A673 (cell line): ENCODE measurements at regions not wholly inside any gene's neighbourhood (a gene's known extent, or its start where the extent isn't known, plus 50 kb on each side); places are given as distances from the start of the nearest gene placed in this dataset.

Experiments
- BruUV-seq: library from RNA; stranded (reverse); fragments of 400-500 nt; replicated peaks from 2 replicates; lab custom pipeline; 2021; lab: Mats Ljungman, UMichigan
- CTCF ChIA-PET: fragments of 300-600 bp; sonication (Branson Sonifier 250); formaldehyde crosslinking; loops from one replicate; lab custom pipeline; 2022; ENCODE audit warnings: antibody characterized with exemption; lab: Charles Lee
- POLR2A ChIA-PET: fragments of 300-600 bp; sonication (Branson Sonifier 250); formaldehyde crosslinking; loops from one replicate; lab custom pipeline; 2022; ENCODE audit warnings: antibody characterized with exemption; ENCODE audit not compliant: low non-redundant PET; lab: Charles Lee
- DNase-seq: peaks from one replicate; pipeline ENCODE4 v3.0.0-alpha.2; 2015; ENCODE audit warnings: low spot score
- H3K27ac ChIP-seq: fragments of 200-600 bp; sonication (generic); 2 replicates; pipeline ENCODE4 v1.5.1; 2016; ENCODE audit warnings: mixed run types, low read depth, mild to moderate bottlenecking, mixed read lengths, antibody characterized with exemption, low read length; ENCODE audit not compliant: poor library complexity, severe bottlenecking
- H3K27me3 ChIP-seq: fragments of 200-600 bp; sonication (generic); replicated peaks from 2 replicates; pipeline ENCODE4 v1.6.1; 2017; ENCODE audit warnings: mixed run types, low read depth, mild to moderate bottlenecking, mixed read lengths, antibody characterized with exemption, low read length; ENCODE audit not compliant: insufficient read depth, poor library complexity
- H3K36me3 ChIP-seq: fragments of 200-600 bp; sonication (generic); 2 replicates; pipeline ENCODE4 v1.6.1; 2016; ENCODE audit warnings: mixed run types, mild to moderate bottlenecking, mixed read lengths, antibody characterized with exemption, low read length; ENCODE audit not compliant: insufficient read depth, poor library complexity, severe bottlenecking
- H3K4me1 ChIP-seq: fragments of 200-600 bp; sonication (generic); 2 replicates; pipeline ENCODE4 v1.6.1; 2017; ENCODE audit warnings: mixed run types, mild to moderate bottlenecking, mixed read lengths, antibody characterized with exemption, low read length; ENCODE audit not compliant: insufficient read depth, poor library complexity, severe bottlenecking
- H3K4me3 ChIP-seq: fragments of 200-600 bp; sonication (generic); 2 replicates; pipeline ENCODE4 v1.5.1; 2016; ENCODE audit warnings: low read depth, mixed run types, mild to moderate bottlenecking, mixed read lengths, low read length; ENCODE audit not compliant: poor library complexity, severe bottlenecking
- H3K9me3 ChIP-seq: fragments of 200-600 bp; sonication (generic); 2 replicates; pipeline ENCODE4 v1.6.1; 2016; ENCODE audit warnings: mixed run types, low read depth, mild to moderate bottlenecking, mixed read lengths, antibody characterized with exemption, low read length; ENCODE audit not compliant: poor library complexity, severe bottlenecking
- EZH2 ChIP-seq: fragments of 200-600 bp; sonication (generic); IDR thresholded peaks from 2 replicates; pipeline ENCODE4 v1.6.1; 2017; ENCODE audit warnings: borderline replicate concordance, low read depth, mild to moderate bottlenecking, mixed read lengths, antibody characterized with exemption, low read length; ENCODE audit not compliant: poor library complexity, severe bottlenecking
- intact Hi-C: fragments of 100-400 bp; cut with micrococcal nuclease; formaldehyde crosslinking; loops from one replicate; pipeline ENCODE4 v1.10.0; 2022; ENCODE audit not compliant: unreplicated experiment
- TF ChIP-seq, protein P1 (sequence below): fragments of 300-800, 200-600 bp; sonication (generic); conservative IDR thresholded peaks from 2 replicates; pipeline ENCODE4 v1.5.1; 2017; ENCODE audit warnings: low read depth, mild to moderate bottlenecking, antibody characterized with exemption, low read length, moderate library complexity, mixed read lengths

DNA sequence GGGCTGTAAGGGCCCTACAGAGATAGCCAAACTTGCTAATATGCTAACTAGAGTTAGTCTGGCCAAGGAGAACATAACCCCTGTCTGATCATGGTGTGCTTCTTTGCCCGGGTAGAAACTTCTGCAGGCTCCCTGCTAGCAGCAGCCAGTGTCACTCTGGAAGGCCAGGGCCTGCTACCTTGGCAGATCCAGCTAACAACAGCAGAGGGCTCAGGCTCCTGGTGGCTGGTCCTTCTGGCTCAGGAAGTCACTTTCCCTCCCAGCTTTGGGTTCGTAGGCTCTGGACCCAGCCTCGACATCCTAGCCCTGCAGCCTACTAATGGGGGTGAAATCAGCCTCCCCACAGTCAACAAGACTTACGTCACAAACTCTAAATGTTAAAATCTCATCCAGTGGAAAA is 373.7 kb upstream of the RGMA start:
- DNase-seq: no peak
- TF ChIP-seq, protein P1, sequence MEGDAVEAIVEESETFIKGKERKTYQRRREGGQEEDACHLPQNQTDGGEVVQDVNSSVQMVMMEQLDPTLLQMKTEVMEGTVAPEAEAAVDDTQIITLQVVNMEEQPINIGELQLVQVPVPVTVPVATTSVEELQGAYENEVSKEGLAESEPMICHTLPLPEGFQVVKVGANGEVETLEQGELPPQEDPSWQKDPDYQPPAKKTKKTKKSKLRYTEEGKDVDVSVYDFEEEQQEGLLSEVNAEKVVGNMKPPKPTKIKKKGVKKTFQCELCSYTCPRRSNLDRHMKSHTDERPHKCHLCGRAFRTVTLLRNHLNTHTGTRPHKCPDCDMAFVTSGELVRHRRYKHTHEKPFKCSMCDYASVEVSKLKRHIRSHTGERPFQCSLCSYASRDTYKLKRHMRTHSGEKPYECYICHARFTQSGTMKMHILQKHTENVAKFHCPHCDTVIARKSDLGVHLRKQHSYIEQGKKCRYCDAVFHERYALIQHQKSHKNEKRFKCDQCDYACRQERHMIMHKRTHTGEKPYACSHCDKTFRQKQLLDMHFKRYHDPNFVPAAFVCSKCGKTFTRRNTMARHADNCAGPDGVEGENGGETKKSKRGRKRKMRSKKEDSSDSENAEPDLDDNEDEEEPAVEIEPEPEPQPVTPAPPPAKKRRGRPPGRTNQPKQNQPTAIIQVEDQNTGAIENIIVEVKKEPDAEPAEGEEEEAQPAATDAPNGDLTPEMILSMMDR: no peak
- TF ChIP-seq EZH2: no peak
- H3K9me3 ChIP-seq: no peaks in the 10 kb centered on the region
- H3K4me1 ChIP-seq: no peaks in the 10 kb centered on the region
- ChIA-PET CTCF (no interaction called here), POLR2A (no interaction called here)
- no peaks in the 10 kb centered on the region for H3K27me3 ChIP-seq
- no peak overlapping the region for H3K4me3 ChIP-seq
- intact Hi-C loops: no loop called here
- H3K36me3 ChIP-seq: no peaks in the 10 kb centered on the region
- H3K27ac ChIP-seq: no peak overlapping the region
- no TSS peak for BruUV-seq

DNA sequence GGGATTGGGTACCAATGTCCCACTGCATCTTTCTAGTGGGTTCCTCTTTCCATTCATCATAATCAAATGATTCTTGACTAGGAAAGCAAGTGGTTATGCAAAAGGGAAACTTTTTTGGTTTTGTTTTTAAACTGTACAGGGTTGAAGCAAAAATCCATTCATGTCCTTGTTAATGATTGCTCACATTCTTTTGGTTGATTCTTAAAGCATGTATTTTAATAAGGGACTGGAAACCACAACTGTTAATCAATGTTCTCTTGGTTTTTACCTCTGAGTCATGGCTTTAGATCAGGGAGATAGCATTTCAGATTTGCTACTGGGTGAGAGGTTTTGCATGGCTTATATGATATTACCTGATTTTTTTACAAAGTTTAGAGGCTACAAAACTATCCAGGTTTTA is 371.7 kb upstream of the RGMA start:
- DNase-seq: no peak
- Histone ChIP-seq H3K4me3 (no peak overlapping the region), H3K36me3 (no peaks in the 10 kb centered on the region), H3K9me3 (no peaks in the 10 kb centered on the region), H3K27me3 (no peaks in the 10 kb centered on the region), H3K4me1 (no peaks in the 10 kb centered on the region), H3K27ac (no peak overlapping the region)
- TF ChIP-seq, protein P1: no peak
- TF ChIP-seq EZH2: no peak
- ChIA-PET CTCF (no interaction called here), POLR2A (no interaction called here)
- intact Hi-C loops: no loop called here
- no TSS peak for BruUV-seq

DNA sequence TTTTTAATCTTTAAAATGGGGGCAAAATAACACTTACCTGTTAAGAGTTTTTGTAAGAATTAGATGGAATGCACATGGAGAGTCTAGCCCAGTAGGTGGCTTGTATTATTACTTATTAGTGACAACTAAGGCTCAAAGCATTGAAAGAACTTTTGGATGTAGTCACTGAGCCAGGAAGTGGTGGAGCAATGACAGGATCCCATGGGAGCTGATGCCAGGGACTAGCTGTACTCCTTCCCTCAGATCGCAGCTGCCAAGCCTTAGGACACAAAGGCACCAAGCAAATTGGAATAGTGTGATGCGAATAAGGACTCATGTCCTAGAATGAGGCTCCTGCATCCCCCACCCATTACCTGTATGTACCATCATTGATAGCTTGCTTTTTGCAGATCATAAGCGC is 370.4 kb upstream of the RGMA start:
- CTCF ChIA-PET: no interaction called here
- no peak overlapping the region for H3K4me3 ChIP-seq
- no peaks in the 10 kb centered on the region for H3K4me1 ChIP-seq
- H3K27me3 ChIP-seq: no peaks in the 10 kb centered on the region
- intact Hi-C loops: no loop called here
- no TSS peak for BruUV-seq
- peak; percentile 44 for DNase-seq
- POLR2A ChIA-PET: interaction anchor here (0.7 kb wide), 1 partner anchor 37 kb away, joined by 3 read pairs; no protein-coding TSS in a partner anchor
- no peaks in the 10 kb centered on the region for H3K36me3 ChIP-seq
- no peak for TF ChIP-seq EZH2
- TF ChIP-seq, protein P1: no peak
- no peak overlapping the region for H3K27ac ChIP-seq
- H3K9me3 ChIP-seq: no peaks in the 10 kb centered on the region
